Renal cortex interstitium (tissue), 11 donors: ENCODE measurements at regions not wholly inside any gene's neighbourhood (a gene's known extent, or its start where the extent isn't known, plus 50 kb on each side); places are given as distances from the start of the nearest gene placed in this dataset.
"Not testable (repeated sequence)": the region's sequence is repeated elsewhere in the genome, so short reads cannot be mapped to it uniquely, and the experiment has no call there.

Source experiments
- DNase-seq, 11 donors: peaks; one replicate each; pipeline ENCODE4 v3.0.0-alpha.2; 2013; ENCODE audit warnings: low read depth in 9 of 11, low spot score in 4 of 11; ENCODE audit errors: extremely low read depth in 1 of 11

- DNase-seq = not testable (repeated sequence)
These were observed 307.2 kb downstream of the OXSM start for GRCh38 chr3:26097111-26097510.

- DNase-seq = peak in 1 of 11 donors; percentile 31
These were observed 309.8 kb downstream of the OXSM start for GRCh38 chr3:26099692-26100091.

GRCh38 chr3:26100176-26100575 is 310.3 kb downstream of the OXSM start:
- peak in 1 of 11 donors; percentile 5 for DNase-seq

GRCh38 chr3:26102376-26102775 is 312.5 kb downstream of the OXSM start:
- DNase-seq = no peak

- peak in 5 of 11 donors; percentile 47 to 74 (median 54) for DNase-seq
These were observed 315.0 kb downstream of the OXSM start for GRCh38 chr3:26104851-26105251.

- DNase-seq = peak in 1 of 11 donors; percentile 18
These were observed 315.4 kb downstream of the OXSM start for GRCh38 chr3:26105261-26105660.

GRCh38 chr3:26106228-26106627 is 316.3 kb downstream of the OXSM start:
- DNase-seq = peak in 5 of 11 donors; percentile 36 to 72 (median 63)

GRCh38 chr3:26108846-26109489 is 319.1 kb downstream of the OXSM start:
- DNase-seq = no peak

- no peak for DNase-seq
These were observed 325.0 kb downstream of the OXSM start for GRCh38 chr3:26114851-26115250.

- no peak for DNase-seq
These were observed 328.3 kb downstream of the OXSM start for GRCh38 chr3:26118165-26118564.

- DNase-seq = no peak
These were observed 343.1 kb downstream of the OXSM start for GRCh38 chr3:26132942-26133341.

- DNase-seq = no peak
These were observed 351.4 kb downstream of the OXSM start for GRCh38 chr3:26141296-26141695.

- no peak for DNase-seq
These were observed 355.9 kb downstream of the OXSM start for GRCh38 chr3:26145769-26146168.

GRCh38 chr3:26157428-26157827 is 367.5 kb downstream of the OXSM start:
- not testable (repeated sequence) for DNase-seq

GRCh38 chr3:26171006-26171405 is 381.1 kb downstream of the OXSM start:
- peak in 10 of 11 donors; percentile 15 to 68 (median 35) for DNase-seq

- no peak for DNase-seq
These were observed 401.7 kb downstream of the OXSM start for GRCh38 chr3:26191556-26191955.

- DNase-seq = no peak
These were observed 403.7 kb downstream of the OXSM start for GRCh38 chr3:26193558-26193957.

- no peak for DNase-seq
These were observed 406.9 kb downstream of the OXSM start for GRCh38 chr3:26196781-26197180.

- no peak for DNase-seq
These were observed 408.7 kb downstream of the OXSM start for GRCh38 chr3:26198609-26199008.

- no peak for DNase-seq
These were observed 412.3 kb downstream of the OXSM start for GRCh38 chr3:26202169-26202568.

- DNase-seq = peak in 1 of 11 donors; percentile 52
These were observed 415.6 kb downstream of the OXSM start for GRCh38 chr3:26205475-26205874.
